ENCODE measurements at regions not wholly inside any gene's neighbourhood (a gene's known extent, or its start where the extent isn't known, plus 50 kb on each side); places are given as distances from the start of the nearest gene placed in this dataset.

- H3K27ac Mint-ChIP-seq, result no peak overlapping the region
- H3K4me1 Mint-ChIP-seq (ENCODE audit: low read depth), result no peaks in the 10 kb centered on the region
- DNase-seq, result no peak
- intact Hi-C loops (cut with micrococcal nuclease), result no loop called here
- ChIA-PET CTCF (no interaction called here), POLR2A (no interaction called here)
- H3K4me3 Mint-ChIP-seq, result no peak overlapping the region
- H3K9me3 Mint-ChIP-seq, result no peaks in the 10 kb centered on the region
- peaks cover 7% of the 10 kb centered on the region for H3K27me3 Mint-ChIP-seq
- H3K36me3 Mint-ChIP-seq (ENCODE audit: low read depth), result no peaks in the 10 kb centered on the region
- no peak for ATAC-seq
- TF ChIP-seq CTCF (IDR thresholded peaks at IDR 0.05), result no peak
These were observed 264.0 kb downstream of the KLF13 start for GRCh38 chr15:31590609-31591008.

GRCh38 chr15:31591908-31592307 is 265.3 kb downstream of the KLF13 start:
- Mint-ChIP-seq H3K27me3 (peaks cover 2% of the 10 kb centered on the region), H3K27ac (no peak overlapping the region), H3K4me1 (ENCODE audit: low read depth) (no peaks in the 10 kb centered on the region), H3K36me3 (ENCODE audit: low read depth) (no peaks in the 10 kb centered on the region), H3K9me3 (no peaks in the 10 kb centered on the region), H3K4me3 (no peak overlapping the region)
- no peak for DNase-seq
- TF ChIP-seq CTCF (IDR thresholded peaks at IDR 0.05), result no peak
- CTCF ChIA-PET, result no interaction called here
- no peak for ATAC-seq
- intact Hi-C loops (cut with micrococcal nuclease), result no loop called here
- POLR2A ChIA-PET, result no interaction called here

DNA sequence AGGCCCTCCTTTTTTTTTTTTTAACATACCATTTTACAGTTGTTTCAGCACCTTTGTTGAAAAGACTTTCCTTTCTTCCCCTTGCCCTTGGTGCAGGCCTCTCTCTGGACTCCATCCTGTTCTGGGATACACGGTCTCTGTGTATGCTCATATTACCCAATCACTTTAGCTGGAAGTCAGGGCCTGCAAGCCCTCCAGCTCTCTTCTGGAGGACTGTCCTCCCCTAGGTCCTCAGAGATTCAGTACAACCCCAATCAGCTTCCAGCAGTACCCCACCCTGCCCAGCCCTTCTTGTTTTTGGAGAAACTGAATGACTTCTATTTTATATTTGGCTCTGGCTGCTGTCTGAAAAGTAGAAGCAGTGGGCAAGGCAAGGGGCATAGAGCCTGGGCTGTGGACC is 270.8 kb downstream of the KLF13 start:
- no peaks in the 10 kb centered on the region for H3K36me3 Mint-ChIP-seq (ENCODE audit: low read depth)
- ChIA-PET CTCF (no interaction called here), POLR2A (no interaction called here)
- ATAC-seq (no peak), DNase-seq (no peak)
- H3K4me3 Mint-ChIP-seq, result no peak overlapping the region
- intact Hi-C loops (cut with micrococcal nuclease), result no loop called here
- no peak overlapping the region for H3K27ac Mint-ChIP-seq
- no peak for TF ChIP-seq CTCF (IDR thresholded peaks at IDR 0.05)
- H3K4me1 Mint-ChIP-seq (ENCODE audit: low read depth), result no peaks in the 10 kb centered on the region
- H3K9me3 Mint-ChIP-seq, result no peaks in the 10 kb centered on the region
- peaks cover 13% of the 10 kb centered on the region for H3K27me3 Mint-ChIP-seq

DNA sequence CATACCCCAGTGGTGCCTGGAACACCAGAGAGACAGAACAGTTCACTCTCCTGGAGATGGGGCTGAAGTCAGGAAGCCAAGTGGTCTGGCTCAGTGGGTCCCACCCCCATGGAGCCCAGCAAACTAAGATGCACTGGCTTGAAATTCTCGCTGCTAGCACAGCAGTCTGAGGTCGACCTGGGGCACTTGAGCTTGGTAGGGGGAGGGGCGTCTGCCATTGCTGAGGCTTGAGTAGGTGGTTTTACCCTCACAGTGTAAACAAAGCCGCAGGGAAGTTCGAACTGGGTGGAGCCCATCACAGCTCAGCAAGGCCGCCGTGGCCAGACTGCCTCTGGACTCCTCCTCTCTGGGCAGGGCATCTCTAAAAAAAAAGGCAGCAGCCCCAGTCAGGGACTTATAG is 272.0 kb downstream of the KLF13 start:
- H3K36me3 Mint-ChIP-seq (ENCODE audit: low read depth), result no peaks in the 10 kb centered on the region
- peaks cover 13% of the 10 kb centered on the region for H3K27me3 Mint-ChIP-seq
- H3K4me1 Mint-ChIP-seq (ENCODE audit: low read depth), result no peaks in the 10 kb centered on the region
- TF ChIP-seq CTCF (IDR thresholded peaks at IDR 0.05), result no peak
- H3K27ac Mint-ChIP-seq, result no peak overlapping the region
- no peak overlapping the region for H3K4me3 Mint-ChIP-seq
- H3K9me3 Mint-ChIP-seq, result no peaks in the 10 kb centered on the region
- no peak for DNase-seq
- ATAC-seq, result no peak
- CTCF ChIA-PET, result no interaction called here
- intact Hi-C loops (cut with micrococcal nuclease), result no loop called here
- POLR2A ChIA-PET, result no interaction called here

- intact Hi-C loops (cut with micrococcal nuclease), result no loop called here
- Mint-ChIP-seq H3K4me1 (ENCODE audit: low read depth) (no peaks in the 10 kb centered on the region), H3K9me3 (no peaks in the 10 kb centered on the region), H3K27ac (no peak overlapping the region), H3K27me3 (peaks cover 9% of the 10 kb centered on the region), H3K36me3 (ENCODE audit: low read depth) (no peaks in the 10 kb centered on the region), H3K4me3 (no peak overlapping the region)
- DNase-seq (peak; percentile 5), ATAC-seq (no peak)
- TF ChIP-seq CTCF (IDR thresholded peaks at IDR 0.05), result no peak
- ChIA-PET CTCF (no interaction called here), POLR2A (no interaction called here)
These were observed 278.9 kb downstream of the KLF13 start for GRCh38 chr15:31605467-31605931.

Data from activated CD8-positive, alpha-beta T cell treated with anti-CD3 and anti-CD28 coated beads for 36 hours (primary cell).